ENCODE measurements at regions not wholly inside any gene's neighbourhood (a gene's known extent, or its start where the extent isn't known, plus 50 kb on each side); places are given as distances from the start of the nearest gene placed in this dataset.
"Not testable (repeated sequence)": the region's sequence is repeated elsewhere in the genome, so short reads cannot be mapped to it uniquely, and the experiment has no call there.

DNA sequence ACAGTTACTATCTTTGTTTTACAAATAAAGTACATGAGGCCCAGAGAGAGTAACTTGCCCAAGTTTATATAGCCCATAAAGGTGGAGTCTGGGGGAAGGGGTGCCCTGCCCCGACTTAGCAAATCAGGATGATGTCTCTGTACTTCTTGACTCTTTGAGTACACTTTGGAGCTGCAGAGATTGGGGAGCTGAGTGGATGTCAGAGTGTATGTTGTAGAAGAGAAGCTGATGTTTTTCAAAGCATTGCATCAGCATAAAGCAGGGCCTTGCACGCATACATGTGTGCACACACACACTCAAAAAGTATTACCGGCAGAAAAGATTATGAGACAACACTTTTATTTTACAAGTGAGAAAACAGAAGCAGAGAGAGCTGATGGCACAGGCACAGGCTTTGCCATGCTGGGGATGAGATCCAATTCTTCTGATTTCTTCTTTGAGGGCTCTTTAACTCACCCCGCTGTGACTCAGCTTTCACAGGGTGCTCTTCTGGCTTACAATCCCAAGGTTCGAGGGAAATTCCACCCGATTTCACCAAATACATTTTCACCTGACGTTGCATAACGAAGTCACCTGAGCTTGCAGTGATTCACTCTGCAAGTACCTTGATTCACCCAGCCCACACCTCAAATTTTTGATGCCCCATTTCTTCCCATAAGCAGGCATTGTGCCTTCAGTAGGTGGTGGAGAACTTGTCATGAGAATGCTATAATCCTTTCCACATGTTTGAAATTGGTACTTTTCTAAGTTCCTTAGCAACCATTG lies 292.8 kb upstream of the BOD1L1 start:
- no peak overlapping the region for H3K4me3 Mint-ChIP-seq
- no peak overlapping the region for H3K27ac Mint-ChIP-seq
- no peaks in the 10 kb centered on the region for H3K36me3 Mint-ChIP-seq (ENCODE audit: low read depth)
- TF ChIP-seq CTCF (IDR thresholded peaks at IDR 0.05) = no peak
- H3K4me1 Mint-ChIP-seq = no peaks in the 10 kb centered on the region
- DNase-seq = no peak
- H3K27me3 Mint-ChIP-seq (ENCODE audit: low read depth, poor library complexity) = peaks cover 2% of the 10 kb centered on the region
- H3K9me3 Mint-ChIP-seq = peaks cover 5% of the 10 kb centered on the region

DNA sequence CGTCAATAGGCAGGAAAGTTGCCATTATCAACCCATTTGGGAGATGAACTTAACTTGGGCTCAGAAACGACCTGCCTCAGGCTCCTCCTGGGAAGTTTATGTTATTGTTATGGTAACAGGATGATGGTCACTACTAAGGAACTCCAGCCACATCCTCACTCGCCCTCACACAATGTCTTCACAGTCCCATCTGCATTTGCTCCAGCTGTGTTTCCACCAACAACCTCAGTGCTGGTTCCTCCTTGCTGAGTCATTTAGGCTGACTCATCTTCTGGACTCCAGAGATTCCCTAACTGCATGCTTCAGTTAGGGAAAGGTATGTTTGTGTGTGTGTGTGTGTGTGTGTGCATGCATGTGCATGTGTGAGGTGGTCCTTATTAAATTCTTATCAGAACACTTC lies 293.4 kb upstream of the BOD1L1 start:
- Mint-ChIP-seq H3K27me3 (ENCODE audit: low read depth, poor library complexity) (peaks cover 2% of the 10 kb centered on the region), H3K27ac (no peak overlapping the region), H3K4me3 (no peak overlapping the region), H3K9me3 (peaks cover 5% of the 10 kb centered on the region), H3K36me3 (ENCODE audit: low read depth) (no peaks in the 10 kb centered on the region), H3K4me1 (no peaks in the 10 kb centered on the region)
- no peak for DNase-seq
- TF ChIP-seq CTCF (IDR thresholded peaks at IDR 0.05) = no peak

GRCh38 chr4:13921805-13922204 lies 294.3 kb upstream of the BOD1L1 start:
- Mint-ChIP-seq H3K4me3 (no peak overlapping the region), H3K27me3 (ENCODE audit: low read depth, poor library complexity) (peaks cover 2% of the 10 kb centered on the region), H3K9me3 (peaks cover 5% of the 10 kb centered on the region), H3K4me1 (no peaks in the 10 kb centered on the region), H3K27ac (no peak overlapping the region), H3K36me3 (ENCODE audit: low read depth) (no peaks in the 10 kb centered on the region)
- TF ChIP-seq CTCF (IDR thresholded peaks at IDR 0.05) = no peak
- DNase-seq = no peak

DNA sequence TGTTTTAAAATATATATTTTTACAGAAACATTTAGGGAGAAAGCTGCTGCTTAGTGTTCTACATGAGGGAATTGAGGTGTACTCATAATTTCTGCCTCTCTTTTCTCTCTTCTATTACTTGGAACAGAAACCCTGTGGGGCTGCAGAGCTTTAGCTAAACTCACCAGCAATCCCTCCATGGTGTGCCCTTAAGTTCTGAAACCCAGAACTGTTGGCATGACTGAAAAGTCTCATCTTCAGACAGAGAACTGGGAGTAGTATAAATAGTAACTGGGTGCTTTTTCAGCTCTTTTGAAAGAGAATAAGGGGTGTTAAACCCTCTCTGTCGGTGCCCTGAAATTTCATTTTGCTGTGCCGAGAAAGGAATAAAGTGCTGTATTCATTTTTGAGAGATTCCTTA lies 294.9 kb upstream of the BOD1L1 start:
- H3K27ac Mint-ChIP-seq = no peak overlapping the region
- H3K9me3 Mint-ChIP-seq = peaks cover 5% of the 10 kb centered on the region
- H3K4me3 Mint-ChIP-seq = no peak overlapping the region
- no peak for DNase-seq
- H3K36me3 Mint-ChIP-seq (ENCODE audit: low read depth) = no peaks in the 10 kb centered on the region
- H3K4me1 Mint-ChIP-seq = no peaks in the 10 kb centered on the region
- peaks cover 2% of the 10 kb centered on the region for H3K27me3 Mint-ChIP-seq (ENCODE audit: low read depth, poor library complexity)
- no peak for TF ChIP-seq CTCF (IDR thresholded peaks at IDR 0.05)

DNA sequence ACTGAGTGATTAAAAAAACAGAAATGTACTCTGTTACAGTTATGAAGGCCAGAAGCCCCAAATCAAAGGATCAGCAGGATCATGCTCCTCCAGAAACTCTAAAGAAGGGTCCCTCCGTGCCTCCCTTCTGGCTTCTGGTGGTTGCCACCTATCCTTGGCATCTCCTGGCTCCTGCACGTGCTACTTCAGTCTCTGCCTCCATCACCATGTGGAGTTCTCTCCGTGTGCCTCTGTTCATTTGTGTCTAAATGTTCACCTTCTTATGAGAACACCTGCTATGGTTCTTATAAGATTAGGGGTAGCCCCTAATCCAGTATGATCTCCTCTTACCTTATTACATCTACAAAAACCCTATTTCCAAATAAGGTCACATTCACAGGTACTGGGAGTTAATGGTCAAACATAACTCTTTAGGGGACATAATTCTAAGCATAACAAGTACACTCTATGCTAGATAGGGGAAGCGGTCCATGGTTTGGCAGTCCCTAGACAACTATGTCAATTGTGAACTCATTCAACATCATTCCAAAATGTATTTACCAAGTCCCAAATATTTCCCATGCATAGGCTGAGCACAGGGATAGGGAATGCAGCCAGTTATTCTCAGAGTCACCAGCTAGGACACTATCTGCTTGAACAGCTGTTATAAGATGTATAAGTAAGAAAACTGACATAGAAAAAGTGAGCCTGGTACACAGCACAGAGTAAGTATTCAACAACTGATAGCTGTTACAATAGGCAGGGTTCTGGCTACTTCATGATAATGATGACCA lies 295.5 kb upstream of the BOD1L1 start:
- no peak for TF ChIP-seq CTCF (IDR thresholded peaks at IDR 0.05)
- H3K27me3 Mint-ChIP-seq (ENCODE audit: low read depth, poor library complexity) = peaks cover 2% of the 10 kb centered on the region
- no peak for DNase-seq
- H3K4me3 Mint-ChIP-seq = no peak overlapping the region
- peaks cover 5% of the 10 kb centered on the region for H3K9me3 Mint-ChIP-seq
- H3K27ac Mint-ChIP-seq = no peak overlapping the region
- no peaks in the 10 kb centered on the region for H3K4me1 Mint-ChIP-seq
- H3K36me3 Mint-ChIP-seq (ENCODE audit: low read depth) = no peaks in the 10 kb centered on the region

- not testable (repeated sequence) for H3K4me1 Mint-ChIP-seq; H3K36me3 Mint-ChIP-seq (ENCODE audit: low read depth); H3K4me3 Mint-ChIP-seq; H3K27me3 Mint-ChIP-seq (ENCODE audit: low read depth, poor library complexity); DNase-seq; H3K9me3 Mint-ChIP-seq; H3K27ac Mint-ChIP-seq
These were observed 297.4 kb upstream of the BOD1L1 start for GRCh38 chr4:13924900-13925299.
